ENCODE measurements at regions not wholly inside any gene's neighbourhood (a gene's known extent, or its start where the extent isn't known, plus 50 kb on each side); places are given as distances from the start of the nearest gene placed in this dataset.

DNA sequence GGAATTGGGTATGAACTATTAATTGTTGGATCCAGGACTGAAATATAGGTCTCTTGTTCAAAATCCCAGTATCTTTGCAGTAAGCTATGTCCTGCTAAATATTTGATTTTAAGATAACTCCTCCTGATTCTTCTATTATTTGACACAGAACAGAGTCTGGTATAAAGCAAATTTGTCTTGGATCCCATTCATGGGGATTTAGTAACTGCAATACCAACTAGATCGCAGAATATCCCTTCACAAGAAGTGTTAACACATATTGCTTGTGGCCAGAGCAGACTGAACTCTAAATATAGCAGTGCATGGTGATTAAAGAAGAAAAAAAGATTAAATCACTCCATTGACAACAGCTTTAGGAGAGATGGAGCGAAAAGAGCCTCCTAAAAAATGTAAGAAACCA, 68.2 kb upstream of the ARHGAP42 start:
- no peak overlapping the region for H3K4me3 ChIP-seq (ENCODE audit: extremely low read depth in 1 of 4, insufficient read depth in 2 of 4, low read depth in 3 of 4, low read length in 4 of 4)
- H3K4me2 ChIP-seq (ENCODE audit: insufficient read depth in 1 of 2, low read depth in 2 of 2, low read length in 2 of 2), result no peak overlapping the region
- no peak overlapping the region for H4K91ac ChIP-seq (replicated peaks; ENCODE audit: insufficient read length, low read length)
- DNase-seq (ENCODE audit: low read depth in 1 of 2, low spot score in 2 of 2) (no peak), FAIRE-seq (no peak)
- H3K79me1 ChIP-seq (ENCODE audit: low read depth, low read length), result no peaks in the 10 kb centered on the region; the same call in 1 of the 2 replicates
- no peak overlapping the region for H4K8ac ChIP-seq (ENCODE audit: extremely low read depth, insufficient read depth, low read length)
- H3K56ac ChIP-seq (replicated peaks; ENCODE audit: insufficient read length, low read depth, low read length), result no peak overlapping the region
- H2BK15ac ChIP-seq (ENCODE audit: low read length), result no peak overlapping the region
- H3K79me2 ChIP-seq (ENCODE audit: control insufficient read depth in 1 of 2, insufficient read depth in 2 of 2, low read length in 2 of 2), result no peaks in the 10 kb centered on the region
- H3K4me1 ChIP-seq (replicated peaks in 1 of 4; ENCODE audit: control insufficient read depth in 3 of 4, insufficient read depth in 4 of 4, low read length in 3 of 4), result 0 out of 7 replicates have a peak, but pooled peaks cover 0 to 4% (median 0%) of the 10 kb centered on the region in 4 experiments
- 98% methylated on average over 2 of the region's 2 CpGs; no CpG with 5 or more reads in 1 of the 2 experiments for WGBS, 2 experiments (ENCODE audit: extremely low coverage in 1 of 2, insufficient coverage in 1 of 2, insufficient read length in 1 of 2, insufficient replicate concordance in 2 of 2, low coverage in 1 of 2, low lambda C conversion rate in 2 of 2, missing lambda C conversion rate in 1 of 2)
- H2BK12ac ChIP-seq (ENCODE audit: low read depth, low read length), result no peak overlapping the region
- no peaks in the 10 kb centered on the region for H4K20me1 ChIP-seq (replicated peaks in 1 of 2; ENCODE audit: control insufficient read depth in 1 of 2, insufficient read depth in 2 of 2, low read length in 2 of 2)
- no peak overlapping the region for H2AK5ac ChIP-seq (ENCODE audit: low read depth, low read length)
- no peak overlapping the region for H3K4ac ChIP-seq (replicated peaks; ENCODE audit: insufficient read length, low read depth, low read length)
- H2BK5ac ChIP-seq (ENCODE audit: low read depth, low read length), result no peak overlapping the region
- no peak overlapping the region for H3K9ac ChIP-seq (replicated peaks in 1 of 4; ENCODE audit: extremely low read depth in 1 of 4, low read depth in 3 of 4, low read length in 3 of 4)
- H2AFZ ChIP-seq (ENCODE audit: low read length), result no peak overlapping the region
- H3K23ac ChIP-seq (ENCODE audit: insufficient read length), result no peak overlapping the region
- no peaks in the 10 kb centered on the region for H3K27me3 ChIP-seq (replicated peaks in 1 of 4; ENCODE audit: control insufficient read depth in 3 of 4, extremely low read depth in 1 of 4, insufficient read depth in 3 of 4, low read length in 3 of 4)
- no peak overlapping the region for H3K14ac ChIP-seq (ENCODE audit: insufficient read length)
- no peak overlapping the region for H2BK120ac ChIP-seq (replicated peaks; ENCODE audit: low read depth, low read length)
- no peak overlapping the region for H4K5ac ChIP-seq (ENCODE audit: insufficient read length, low read depth, low read length)
- peaks cover 20 to 28% of the 10 kb centered on the region in 2 experiments for H3K9me3 ChIP-seq (ENCODE audit: insufficient read depth in 2 of 2, low read depth in 1 of 2, low read length in 1 of 2)
- H3K23me2 ChIP-seq (ENCODE audit: low read depth, low read length), result no peaks in the 10 kb centered on the region
- TF ChIP-seq HDAC6 (IDR thresholded peaks at IDR 0.05; ENCODE audit: low read depth, low read length), result no peak
- TF ChIP-seq KDM4A (IDR thresholded peaks at IDR 0.05; ENCODE audit: low read depth, low read length, severe bottlenecking), result no peak
- no peak for TF ChIP-seq TEAD4 (IDR thresholded peaks at IDR 0.05; ENCODE audit: low read depth, low read length)
- TF ChIP-seq POLR2A (IDR thresholded peaks at IDR 0.05; ENCODE audit: control extremely low read depth in 1 of 2, low read depth in 2 of 2, low read length in 2 of 2), result no peak
- ChIA-PET CTCF (ENCODE audit: partially characterized antibody) (no interaction called here), POLR2A (ENCODE audit: partially characterized antibody) (no interaction called here)
- H2BK20ac ChIP-seq (ENCODE audit: low read length), result no peak overlapping the region
- no peak overlapping the region for H3K27ac ChIP-seq (ENCODE audit: low read depth, low read length)
- no peak overlapping the region for H3K18ac ChIP-seq (ENCODE audit: extremely low read depth, low read length)
- peaks cover 0 to 2% (median 0%) of the 10 kb centered on the region in 4 experiments; a peak in 2 of 8 replicates for H3K36me3 ChIP-seq (ENCODE audit: control insufficient read depth in 2 of 4, insufficient read depth in 4 of 4, low read length in 3 of 4)
